A673 (cell line): ENCODE measurements at regions not wholly inside any gene's neighbourhood (a gene's known extent, or its start where the extent isn't known, plus 50 kb on each side); places are given as distances from the start of the nearest gene placed in this dataset.

Source experiments
- EZH2 ChIP-seq: fragments of 200-600 bp; sonication (generic); IDR thresholded peaks from 2 replicates; pipeline ENCODE4 v1.6.1; 2017; ENCODE audit warnings: borderline replicate concordance, low read depth, mild to moderate bottlenecking, mixed read lengths, antibody characterized with exemption, low read length; ENCODE audit not compliant: poor library complexity, severe bottlenecking
- TF ChIP-seq, protein P1 (sequence below): fragments of 300-800, 200-600 bp; sonication (generic); conservative IDR thresholded peaks from 2 replicates; pipeline ENCODE4 v1.5.1; 2017; ENCODE audit warnings: low read depth, mild to moderate bottlenecking, antibody characterized with exemption, low read length, moderate library complexity, mixed read lengths

DNA sequence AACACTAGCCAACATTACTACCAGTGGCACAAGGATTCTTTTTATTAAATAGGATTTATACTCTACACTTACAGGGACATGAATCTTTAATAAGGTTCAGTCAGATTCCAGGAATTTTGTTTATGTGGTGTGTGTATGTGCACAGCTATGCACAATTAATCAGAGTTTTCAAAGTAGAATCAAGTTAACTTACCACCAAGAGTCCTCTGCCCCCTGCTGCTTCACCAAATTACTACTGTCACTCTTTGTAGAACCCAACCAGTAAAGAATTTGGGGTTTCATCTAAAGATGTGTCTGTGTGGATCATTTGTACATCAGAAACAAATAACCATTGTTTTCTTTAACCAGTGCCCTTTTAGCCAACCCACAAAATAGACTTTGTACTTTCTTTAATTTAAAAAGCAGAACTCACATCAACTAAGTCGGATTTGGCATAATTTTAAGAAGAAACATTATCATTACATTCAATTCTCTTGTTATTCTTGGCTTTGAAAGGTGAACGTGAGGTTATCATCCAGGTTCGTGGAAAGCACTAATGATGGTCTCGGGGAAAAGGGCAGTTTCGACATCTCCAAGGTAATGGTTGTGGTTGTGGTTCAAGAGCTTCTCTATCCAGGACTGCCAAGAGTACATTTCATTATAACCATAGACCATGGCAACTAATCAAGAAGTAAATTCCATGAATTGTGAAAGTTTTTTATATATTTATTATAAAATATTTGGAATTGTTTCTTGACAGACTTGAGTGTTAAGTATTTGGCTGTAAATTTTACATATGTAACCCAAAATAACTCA lies 514.3 kb upstream of the ID4 start:
- TF ChIP-seq, protein P1, sequence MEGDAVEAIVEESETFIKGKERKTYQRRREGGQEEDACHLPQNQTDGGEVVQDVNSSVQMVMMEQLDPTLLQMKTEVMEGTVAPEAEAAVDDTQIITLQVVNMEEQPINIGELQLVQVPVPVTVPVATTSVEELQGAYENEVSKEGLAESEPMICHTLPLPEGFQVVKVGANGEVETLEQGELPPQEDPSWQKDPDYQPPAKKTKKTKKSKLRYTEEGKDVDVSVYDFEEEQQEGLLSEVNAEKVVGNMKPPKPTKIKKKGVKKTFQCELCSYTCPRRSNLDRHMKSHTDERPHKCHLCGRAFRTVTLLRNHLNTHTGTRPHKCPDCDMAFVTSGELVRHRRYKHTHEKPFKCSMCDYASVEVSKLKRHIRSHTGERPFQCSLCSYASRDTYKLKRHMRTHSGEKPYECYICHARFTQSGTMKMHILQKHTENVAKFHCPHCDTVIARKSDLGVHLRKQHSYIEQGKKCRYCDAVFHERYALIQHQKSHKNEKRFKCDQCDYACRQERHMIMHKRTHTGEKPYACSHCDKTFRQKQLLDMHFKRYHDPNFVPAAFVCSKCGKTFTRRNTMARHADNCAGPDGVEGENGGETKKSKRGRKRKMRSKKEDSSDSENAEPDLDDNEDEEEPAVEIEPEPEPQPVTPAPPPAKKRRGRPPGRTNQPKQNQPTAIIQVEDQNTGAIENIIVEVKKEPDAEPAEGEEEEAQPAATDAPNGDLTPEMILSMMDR = no peak
- TF ChIP-seq EZH2 = no peak
